ENCODE measurements at regions not wholly inside any gene's neighbourhood (a gene's known extent, or its start where the extent isn't known, plus 50 kb on each side); places are given as distances from the start of the nearest gene placed in this dataset.

DNA sequence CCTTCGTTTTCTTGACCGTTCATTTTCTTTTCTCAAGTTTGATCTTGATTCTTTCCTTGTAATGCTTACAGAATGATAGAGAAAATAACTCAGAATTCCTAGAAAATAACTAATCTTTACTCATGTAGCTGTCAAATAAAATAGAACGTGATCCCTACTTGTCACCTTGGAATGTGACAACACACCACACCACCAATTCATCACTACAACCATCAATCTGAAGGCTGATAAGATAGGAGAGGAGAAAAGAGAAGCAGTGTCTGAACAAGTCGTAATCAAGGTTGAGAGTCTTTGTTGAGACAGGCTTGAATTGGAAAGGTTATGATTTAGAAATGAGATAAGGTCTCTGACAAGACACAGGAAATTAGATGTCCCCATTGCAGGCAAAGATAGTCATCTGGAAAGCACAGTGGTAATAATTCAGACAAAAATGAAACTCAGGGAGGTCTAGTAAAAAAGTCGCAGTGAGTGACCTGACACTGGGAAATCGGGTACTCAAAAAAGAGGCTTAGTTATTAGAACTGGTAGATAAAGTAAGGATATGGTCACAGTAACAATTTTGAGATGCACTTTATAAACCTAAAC lies 456.2 kb downstream of the FAT4 start:
- TF ChIP-seq, protein P1, sequence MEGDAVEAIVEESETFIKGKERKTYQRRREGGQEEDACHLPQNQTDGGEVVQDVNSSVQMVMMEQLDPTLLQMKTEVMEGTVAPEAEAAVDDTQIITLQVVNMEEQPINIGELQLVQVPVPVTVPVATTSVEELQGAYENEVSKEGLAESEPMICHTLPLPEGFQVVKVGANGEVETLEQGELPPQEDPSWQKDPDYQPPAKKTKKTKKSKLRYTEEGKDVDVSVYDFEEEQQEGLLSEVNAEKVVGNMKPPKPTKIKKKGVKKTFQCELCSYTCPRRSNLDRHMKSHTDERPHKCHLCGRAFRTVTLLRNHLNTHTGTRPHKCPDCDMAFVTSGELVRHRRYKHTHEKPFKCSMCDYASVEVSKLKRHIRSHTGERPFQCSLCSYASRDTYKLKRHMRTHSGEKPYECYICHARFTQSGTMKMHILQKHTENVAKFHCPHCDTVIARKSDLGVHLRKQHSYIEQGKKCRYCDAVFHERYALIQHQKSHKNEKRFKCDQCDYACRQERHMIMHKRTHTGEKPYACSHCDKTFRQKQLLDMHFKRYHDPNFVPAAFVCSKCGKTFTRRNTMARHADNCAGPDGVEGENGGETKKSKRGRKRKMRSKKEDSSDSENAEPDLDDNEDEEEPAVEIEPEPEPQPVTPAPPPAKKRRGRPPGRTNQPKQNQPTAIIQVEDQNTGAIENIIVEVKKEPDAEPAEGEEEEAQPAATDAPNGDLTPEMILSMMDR (IDR thresholded peaks at IDR 0.05; ENCODE audit: low read length): no peak
- TF ChIP-seq EZH2phosphoT487 (IDR thresholded peaks at IDR 0.05; ENCODE audit: low read length) (no peak), EZH2 (optimal IDR thresholded peaks at IDR 0.05; ENCODE audit: low read depth, low read length) (no peak)
